ENCODE measurements at regions not wholly inside any gene's neighbourhood (a gene's known extent, or its start where the extent isn't known, plus 50 kb on each side); places are given as distances from the start of the nearest gene placed in this dataset.

- Histone ChIP-seq H3K4me3 (replicated peaks in 1 of 3) (no peak overlapping the region), H3K4me1 (peaks cover 0 to 5% of the 10 kb centered on the region in 2 donors), H3K36me3 (no peaks in the 10 kb centered on the region), H3K27ac (no peak overlapping the region), H3K9me3 (peaks cover 3% of the 10 kb centered on the region), H3K27me3 (no peaks in the 10 kb centered on the region)
- 94 to 100% methylated on average over 1 of the region's 1 CpG for WGBS, 2 donors
- intact Hi-C loops (cut with DNase I), result no loop called here
- no peak for DNase-seq
- no peak for TF ChIP-seq POLR2A (IDR thresholded peaks at IDR 0.05)
- TF ChIP-seq, protein P1, sequence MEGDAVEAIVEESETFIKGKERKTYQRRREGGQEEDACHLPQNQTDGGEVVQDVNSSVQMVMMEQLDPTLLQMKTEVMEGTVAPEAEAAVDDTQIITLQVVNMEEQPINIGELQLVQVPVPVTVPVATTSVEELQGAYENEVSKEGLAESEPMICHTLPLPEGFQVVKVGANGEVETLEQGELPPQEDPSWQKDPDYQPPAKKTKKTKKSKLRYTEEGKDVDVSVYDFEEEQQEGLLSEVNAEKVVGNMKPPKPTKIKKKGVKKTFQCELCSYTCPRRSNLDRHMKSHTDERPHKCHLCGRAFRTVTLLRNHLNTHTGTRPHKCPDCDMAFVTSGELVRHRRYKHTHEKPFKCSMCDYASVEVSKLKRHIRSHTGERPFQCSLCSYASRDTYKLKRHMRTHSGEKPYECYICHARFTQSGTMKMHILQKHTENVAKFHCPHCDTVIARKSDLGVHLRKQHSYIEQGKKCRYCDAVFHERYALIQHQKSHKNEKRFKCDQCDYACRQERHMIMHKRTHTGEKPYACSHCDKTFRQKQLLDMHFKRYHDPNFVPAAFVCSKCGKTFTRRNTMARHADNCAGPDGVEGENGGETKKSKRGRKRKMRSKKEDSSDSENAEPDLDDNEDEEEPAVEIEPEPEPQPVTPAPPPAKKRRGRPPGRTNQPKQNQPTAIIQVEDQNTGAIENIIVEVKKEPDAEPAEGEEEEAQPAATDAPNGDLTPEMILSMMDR (IDR thresholded peaks at IDR 0.05), result no peak
Observed at GRCh38 chr9:16115994-16116393, 563.2 kb downstream of the CCDC171 start.

GRCh38 chr9:16118043-16118442 lies 565.2 kb downstream of the CCDC171 start:
- 97 to 100% methylated on average over 2 of the region's 2 CpGs for WGBS, 2 donors
- H3K27me3 ChIP-seq, result no peaks in the 10 kb centered on the region
- no peak for DNase-seq
- peaks cover 3% of the 10 kb centered on the region for H3K9me3 ChIP-seq
- no peaks in the 10 kb centered on the region for H3K36me3 ChIP-seq
- no peak for TF ChIP-seq POLR2A (IDR thresholded peaks at IDR 0.05)
- TF ChIP-seq, protein P1 (IDR thresholded peaks at IDR 0.05), result no peak
- H3K4me3 ChIP-seq (replicated peaks in 1 of 3), result no peak overlapping the region
- peaks cover 0 to 5% of the 10 kb centered on the region in 2 donors for H3K4me1 ChIP-seq
- no peak overlapping the region for H3K27ac ChIP-seq
- intact Hi-C loops (cut with DNase I), result no loop called here

GRCh38 chr9:16119261-16120230 lies 566.7 kb downstream of the CCDC171 start:
- Histone ChIP-seq H3K4me3 (replicated peaks in 1 of 3) (no peak overlapping the region), H3K27ac (no peak overlapping the region), H3K36me3 (no peaks in the 10 kb centered on the region), H3K4me1 (peaks cover 0 to 5% of the 10 kb centered on the region in 2 donors), H3K27me3 (no peaks in the 10 kb centered on the region), H3K9me3 (peaks cover 2% of the 10 kb centered on the region)
- intact Hi-C loops (cut with DNase I), result no loop called here
- WGBS, 2 donors, result 86 to 88% methylated on average over 7 of the region's 7 CpGs
- TF ChIP-seq, protein P1 (IDR thresholded peaks at IDR 0.05), result no peak
- no peak for TF ChIP-seq POLR2A (IDR thresholded peaks at IDR 0.05)
- no peak for DNase-seq

DNA sequence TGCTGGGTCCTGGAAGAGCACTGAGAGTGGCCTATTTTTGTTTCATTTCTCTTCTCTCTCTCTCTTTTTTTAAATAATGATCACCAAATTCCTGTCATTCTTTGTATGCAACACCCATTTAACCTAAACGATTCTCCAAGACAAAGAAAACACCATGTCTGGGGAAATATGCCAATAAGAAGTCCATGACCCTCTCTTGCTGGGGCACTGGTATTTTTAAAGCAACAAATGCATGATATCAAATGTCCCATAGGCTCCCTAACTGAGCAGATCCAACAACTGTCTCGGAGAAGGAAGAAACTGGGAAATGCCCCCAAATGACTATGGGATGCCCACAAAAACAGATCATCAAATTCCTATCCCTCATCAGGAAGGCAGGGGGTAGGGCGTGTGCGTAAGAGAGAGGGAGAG lies 567.4 kb downstream of the CCDC171 start:
- Histone ChIP-seq H3K4me3 (replicated peaks in 1 of 3) (no peak overlapping the region), H3K27ac (no peak overlapping the region), H3K36me3 (no peaks in the 10 kb centered on the region), H3K9me3 (no peaks in the 10 kb centered on the region), H3K27me3 (no peaks in the 10 kb centered on the region), H3K4me1 (peaks cover 0 to 5% of the 10 kb centered on the region in 2 donors)
- intact Hi-C loops (cut with DNase I), result no loop called here
- TF ChIP-seq, protein P1 (IDR thresholded peaks at IDR 0.05), result no peak
- no peak for TF ChIP-seq POLR2A (IDR thresholded peaks at IDR 0.05)
- no peak for DNase-seq
- WGBS, 2 donors, result 73 to 74% methylated on average over 4 of the region's 4 CpGs

GRCh38 chr9:16120727-16121126 lies 567.9 kb downstream of the CCDC171 start:
- TF ChIP-seq POLR2A (IDR thresholded peaks at IDR 0.05), result no peak
- TF ChIP-seq, protein P1 (IDR thresholded peaks at IDR 0.05), result no peak
- WGBS, 2 donors, result 95 to 98% methylated on average over 5 to 7 of the region's 7 CpGs
- intact Hi-C loops (cut with DNase I), result no loop called here
- H3K27me3 ChIP-seq, result no peaks in the 10 kb centered on the region
- H3K4me3 ChIP-seq (replicated peaks in 1 of 3), result no peak overlapping the region
- no peaks in the 10 kb centered on the region for H3K36me3 ChIP-seq
- H3K4me1 ChIP-seq, result peaks cover 0 to 5% of the 10 kb centered on the region in 2 donors
- DNase-seq, result no peak
- no peaks in the 10 kb centered on the region for H3K9me3 ChIP-seq
- H3K27ac ChIP-seq, result no peak overlapping the region
